NCI-H526 (cell line): ENCODE measurements at regions not wholly inside any gene's neighbourhood (a gene's known extent, or its start where the extent isn't known, plus 50 kb on each side); places are given as distances from the start of the nearest gene placed in this dataset.

Experiments used
- DNase-seq, 2 experiments: peaks; one replicate each; lab custom pipeline; 2025; lab: John Stamatoyannopoulos, UW

DNA sequence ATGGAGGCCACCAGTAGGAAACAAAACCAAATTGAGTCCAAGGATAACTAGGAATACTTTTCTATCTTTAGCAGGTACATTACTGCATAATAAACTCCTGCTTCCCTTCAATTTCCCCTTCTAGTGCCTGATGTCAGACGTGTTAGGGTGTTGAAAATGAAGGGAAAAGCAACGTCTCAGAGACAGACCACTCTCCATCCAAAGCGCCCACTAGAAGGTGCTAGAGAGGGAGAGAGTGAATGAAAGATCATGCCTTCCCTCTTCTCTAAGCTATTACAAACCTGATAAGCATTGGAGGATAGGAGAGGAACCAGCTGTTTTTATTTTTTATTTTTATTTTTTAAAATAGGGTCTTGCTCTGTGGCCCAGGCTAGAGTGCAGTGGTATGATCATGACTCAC lies 64.1 kb downstream of the ZNF641 start:
- peak in 1 of 2 experiments; percentile 1 for DNase-seq

DNA sequence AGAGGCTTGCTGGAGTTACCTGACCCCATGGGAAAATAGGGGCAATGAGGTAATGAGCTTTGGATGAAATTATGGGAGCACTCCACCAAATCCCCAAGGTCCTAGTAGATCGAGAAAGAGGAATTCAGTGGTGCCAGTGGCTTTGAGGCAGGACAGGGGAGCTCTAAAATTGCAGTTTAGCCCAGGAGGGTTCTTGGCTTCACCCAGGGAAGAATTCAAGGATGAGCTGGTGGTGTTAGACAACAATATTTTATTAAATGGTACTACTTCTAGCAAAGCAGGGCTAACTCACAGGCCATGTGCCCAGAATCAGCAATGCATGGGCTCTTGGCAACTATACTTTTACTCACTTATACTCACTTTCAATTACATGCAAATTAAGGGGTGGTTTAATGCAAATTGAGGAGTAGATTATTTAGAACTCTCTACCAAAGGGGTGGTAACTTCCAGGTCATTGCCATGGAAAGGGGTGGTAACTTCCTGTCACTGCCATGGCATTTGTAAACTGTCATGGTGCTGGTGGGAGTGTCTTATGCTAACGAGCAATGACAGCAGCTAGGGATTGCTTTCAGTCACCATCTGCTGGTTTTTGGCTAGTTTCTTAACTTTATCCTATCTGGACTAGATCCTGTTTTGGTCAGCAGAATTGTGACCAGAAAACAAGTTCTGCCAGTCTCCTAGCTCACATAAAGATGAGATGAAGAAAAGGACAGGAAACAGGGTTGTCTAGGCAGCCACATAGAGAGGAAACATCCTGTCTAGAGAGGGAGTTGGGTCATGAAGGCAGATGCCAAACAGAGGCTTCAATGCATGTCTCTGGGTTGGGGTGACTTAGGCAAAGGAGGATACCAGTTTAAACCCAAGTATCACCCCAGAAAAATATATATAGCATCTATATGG lies 64.7 kb downstream of the ZNF641 start:
- DNase-seq, result peak in 1 of 2 experiments; percentile 0

DNA sequence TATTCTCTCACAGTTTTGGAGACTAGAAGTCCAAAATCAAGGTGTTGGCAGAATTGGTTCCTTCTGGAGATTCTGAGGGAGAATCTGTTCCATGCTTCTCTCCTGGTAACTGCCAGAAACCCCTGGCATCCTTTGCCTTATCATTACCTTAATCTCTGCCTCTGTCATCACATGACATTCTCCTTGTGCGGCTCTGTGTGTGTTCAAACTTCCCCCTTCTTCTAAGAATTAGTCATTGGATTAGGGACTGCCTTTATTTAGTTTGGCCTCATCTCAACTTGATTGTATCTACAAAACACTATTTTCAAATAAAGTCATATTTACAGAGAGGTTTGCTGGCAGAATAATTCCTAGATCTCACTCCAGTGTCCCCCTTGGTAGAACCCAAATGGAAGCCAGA lies 68.9 kb downstream of the ZNF641 start:
- no peak for DNase-seq

DNA sequence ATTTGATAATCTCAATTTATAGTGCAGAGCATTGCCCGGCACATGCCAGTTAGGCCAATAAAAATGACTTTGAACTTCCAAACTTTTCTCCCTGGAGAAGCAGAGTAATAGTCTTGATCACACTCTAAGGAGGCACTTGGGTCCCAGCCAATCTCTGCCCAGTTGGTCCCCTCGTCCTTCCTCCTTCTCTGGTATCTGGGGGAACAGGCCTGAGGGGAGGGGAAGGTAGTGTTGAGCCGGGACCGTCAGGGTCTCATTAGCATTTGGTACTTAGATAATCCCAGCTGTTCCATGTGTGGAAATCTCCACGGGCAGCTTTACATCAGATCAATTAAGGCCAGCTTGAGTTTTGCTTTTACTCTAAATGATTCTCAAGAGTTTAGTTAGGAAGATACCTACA lies 70.1 kb downstream of the ZNF641 start:
- DNase-seq, result no peak

DNA sequence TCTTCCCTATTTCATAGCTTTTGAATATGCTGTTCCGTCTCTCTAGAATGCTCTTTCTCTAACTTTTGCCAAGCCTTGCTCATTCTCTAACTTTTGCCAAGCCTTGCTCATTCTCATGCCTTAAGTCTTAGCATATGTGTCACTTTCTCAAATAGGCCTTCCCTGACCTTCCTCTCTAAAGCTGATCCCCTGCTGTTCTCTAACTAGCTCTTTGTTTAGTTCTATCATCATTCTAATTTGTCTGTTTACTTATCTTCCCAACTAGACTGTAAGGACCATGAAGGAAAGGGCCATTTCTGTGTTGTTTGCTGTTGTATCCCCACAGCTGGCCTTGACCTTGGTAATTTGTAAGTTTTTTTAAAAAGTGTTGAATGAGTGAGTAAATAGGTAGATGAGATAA lies 71.1 kb downstream of the ZNF641 start:
- no peak for DNase-seq

DNA sequence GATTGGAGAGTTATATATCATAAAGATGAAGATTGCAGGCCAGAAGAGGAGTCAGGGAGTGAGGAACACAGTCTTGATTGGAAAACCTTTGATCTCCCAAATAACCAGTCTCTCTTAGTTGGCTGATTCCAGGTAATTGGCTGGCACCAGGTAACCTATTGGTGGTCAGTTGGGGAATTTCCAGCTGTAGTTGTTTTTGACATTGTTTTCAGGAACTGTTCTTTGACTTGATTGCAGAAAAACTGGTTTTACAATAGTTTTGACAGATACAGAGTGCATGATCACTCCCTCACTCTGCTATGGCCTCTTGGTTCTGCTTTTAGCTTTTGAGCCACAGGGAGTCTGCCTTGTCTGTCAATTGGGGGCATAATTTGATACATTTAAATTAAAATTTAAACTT lies 71.6 kb downstream of the ZNF641 start:
- DNase-seq, result no peak

DNA sequence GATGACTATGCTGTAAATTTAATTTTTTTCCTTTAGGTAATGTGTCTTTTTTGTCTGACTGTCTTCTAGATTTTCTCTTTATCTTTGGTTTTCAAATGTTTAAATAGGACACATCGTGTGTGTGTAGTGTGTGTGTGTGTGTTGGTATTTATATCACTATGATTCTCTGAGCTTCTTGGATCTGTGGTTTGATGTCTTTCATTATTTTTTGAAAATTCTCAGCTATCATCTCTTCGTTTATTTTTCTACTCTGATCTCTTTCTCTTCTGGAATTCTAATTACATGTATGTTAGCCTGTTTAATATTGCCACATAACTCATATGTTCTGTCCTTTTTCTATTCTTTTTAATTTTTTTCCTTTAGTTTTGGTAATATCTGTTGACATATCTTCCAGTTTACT lies 73.5 kb upstream of the OR10AD1 start:
- no peak for DNase-seq

DNA sequence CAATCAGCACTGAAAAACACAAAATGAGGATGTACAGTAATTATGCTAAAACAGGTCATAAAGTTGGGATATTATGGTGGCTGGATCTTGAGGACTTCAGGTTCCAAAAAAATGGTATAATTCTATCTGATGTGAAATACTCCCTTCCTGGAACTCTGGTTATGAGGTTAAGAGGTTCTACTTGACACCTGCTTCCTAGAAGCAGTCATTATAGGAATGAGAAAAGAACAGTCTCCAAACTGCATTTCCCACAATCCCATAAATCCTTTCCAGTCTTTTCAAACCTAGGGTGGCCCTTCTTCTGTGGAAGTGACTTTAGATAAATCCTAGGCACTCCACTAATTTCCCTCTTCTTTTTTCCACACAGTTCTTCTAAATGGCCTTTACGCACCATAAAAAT lies 63.7 kb upstream of the OR10AD1 start:
- no peak for DNase-seq

DNA sequence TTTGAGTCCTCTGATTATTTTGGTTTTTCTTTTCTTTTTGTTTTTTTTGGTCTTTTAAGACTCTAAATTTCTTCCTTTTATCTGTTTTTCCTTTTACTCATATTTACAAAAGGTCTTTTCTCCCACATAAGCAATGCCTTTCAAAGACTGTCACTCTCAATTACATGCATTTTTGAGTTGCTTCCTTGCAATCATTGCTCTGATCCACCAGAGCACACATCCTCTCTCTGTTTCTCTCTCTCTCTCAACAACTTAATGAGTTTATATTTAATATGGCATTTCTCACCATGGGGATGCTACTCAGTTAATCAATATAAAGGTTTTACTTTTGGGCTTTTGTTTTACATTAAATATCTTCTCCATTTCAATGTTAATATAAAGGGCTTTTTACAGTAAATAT lies 62.7 kb upstream of the OR10AD1 start:
- no peak for DNase-seq

DNA sequence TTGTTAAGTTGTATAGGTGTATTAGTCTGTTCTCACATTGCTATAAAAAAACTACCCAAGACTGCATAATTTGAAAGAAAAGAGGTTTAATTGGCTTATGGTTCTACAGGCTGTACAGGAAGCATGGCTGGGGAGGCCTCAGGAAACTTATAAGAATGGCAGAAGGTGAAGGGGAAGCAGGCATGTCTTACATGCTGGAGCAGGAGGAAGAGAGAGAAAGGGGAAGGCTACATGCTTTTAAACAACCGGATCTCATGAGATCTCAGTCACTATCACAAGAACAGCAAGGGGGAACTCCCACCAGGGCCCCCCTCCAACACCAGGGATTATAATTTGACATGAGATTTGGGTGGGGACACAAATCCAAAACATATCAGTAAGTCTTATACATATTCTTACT lies 60.5 kb upstream of the OR10AD1 start:
- no peak for DNase-seq

DNA sequence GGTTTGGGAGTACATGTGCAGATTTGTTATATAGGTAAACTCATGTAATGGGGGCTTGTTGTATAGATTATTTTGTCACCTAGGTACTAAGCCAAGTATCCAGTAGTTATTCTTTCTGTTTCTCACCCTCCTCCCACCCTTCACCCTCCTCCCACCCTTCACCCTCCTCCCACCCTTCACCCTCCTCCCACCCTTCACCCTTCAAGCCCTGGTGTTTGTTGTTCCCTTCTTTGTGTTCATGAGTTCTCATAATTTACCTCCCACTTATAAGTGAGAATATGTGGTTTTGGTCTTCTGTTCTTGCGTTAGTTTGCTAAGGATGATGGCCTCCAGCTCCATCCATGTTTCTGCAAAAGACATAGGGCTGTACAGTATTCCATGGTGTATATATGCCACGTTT lies 58.7 kb upstream of the OR10AD1 start:
- DNase-seq, result no peak
